ENCODE measurements at regions not wholly inside any gene's neighbourhood (a gene's known extent, or its start where the extent isn't known, plus 50 kb on each side); places are given as distances from the start of the nearest gene placed in this dataset.

GRCh38 chr3:111244760-111245159, 173.1 kb downstream of the NECTIN3 start:
- no peak for DNase-seq (ENCODE audit: low read depth)

- DNase-seq (ENCODE audit: low read depth): no peak
Observed at GRCh38 chr3:111246967-111247760, 175.5 kb downstream of the NECTIN3 start.

- no peak for DNase-seq (ENCODE audit: low read depth)
Observed at GRCh38 chr3:111248406-111248805, 176.8 kb downstream of the NECTIN3 start.

GRCh38 chr3:111249421-111249820, 177.8 kb downstream of the NECTIN3 start:
- no peak for DNase-seq (ENCODE audit: low read depth)

- DNase-seq (ENCODE audit: low read depth): no peak
Observed at GRCh38 chr3:111252779-111253178, 181.2 kb downstream of the NECTIN3 start.

- no peak for DNase-seq (ENCODE audit: low read depth)
Observed at GRCh38 chr3:111253733-111254132, 182.1 kb downstream of the NECTIN3 start.

- no peak for DNase-seq (ENCODE audit: low read depth)
Observed at GRCh38 chr3:111260878-111261277, 189.3 kb downstream of the NECTIN3 start.

GRCh38 chr3:111269777-111270176, 198.2 kb downstream of the NECTIN3 start:
- DNase-seq (ENCODE audit: low read depth): no peak

- no peak for DNase-seq (ENCODE audit: low read depth)
Observed at GRCh38 chr3:111277226-111277625, 205.6 kb downstream of the NECTIN3 start.

- DNase-seq (ENCODE audit: low read depth): no peak
Observed at GRCh38 chr3:111278959-111279358, 207.3 kb downstream of the NECTIN3 start.

GRCh38 chr3:111282024-111282423, 210.4 kb downstream of the NECTIN3 start:
- no peak for DNase-seq (ENCODE audit: low read depth)

GRCh38 chr3:111283165-111283564, 211.5 kb downstream of the NECTIN3 start:
- no peak for DNase-seq (ENCODE audit: low read depth)

GRCh38 chr3:111284503-111285183, 213.0 kb downstream of the NECTIN3 start:
- no peak for DNase-seq (ENCODE audit: low read depth)

GRCh38 chr3:111285184-111285538, 213.5 kb downstream of the NECTIN3 start:
- no peak for DNase-seq (ENCODE audit: low read depth)

GRCh38 chr3:111285694-111286093, 214.1 kb downstream of the NECTIN3 start:
- DNase-seq (ENCODE audit: low read depth): no peak

GRCh38 chr3:111286746-111287145, 215.1 kb downstream of the NECTIN3 start:
- DNase-seq (ENCODE audit: low read depth): no peak

- no peak for DNase-seq (ENCODE audit: low read depth)
Observed at GRCh38 chr3:111292117-111292516, 220.5 kb downstream of the NECTIN3 start.

- DNase-seq (ENCODE audit: low read depth): no peak
Observed at GRCh38 chr3:111299192-111299615, 227.6 kb downstream of the NECTIN3 start.

GRCh38 chr3:111301238-111301798, 229.7 kb downstream of the NECTIN3 start:
- no peak for DNase-seq (ENCODE audit: low read depth)

- DNase-seq (ENCODE audit: low read depth): no peak
Observed at GRCh38 chr3:111302063-111302462, 230.4 kb downstream of the NECTIN3 start.

- no peak for DNase-seq (ENCODE audit: low read depth)
Observed at GRCh38 chr3:111303760-111304159, 232.1 kb downstream of the NECTIN3 start.

GRCh38 chr3:111307676-111308075, 234.3 kb upstream of the CD96 start:
- no peak for DNase-seq (ENCODE audit: low read depth)

- no peak for DNase-seq (ENCODE audit: low read depth)
Observed at GRCh38 chr3:111311126-111311525, 230.9 kb upstream of the CD96 start.

Data from stimulated activated CD8-positive, alpha-beta memory T cell treated with anti-CD3 and anti-CD28 coated beads, Interleukin-4, amount 100 ng/mL, for 24 hours (primary cell).